Activated naive CD4-positive, alpha-beta T cell treated with anti-CD3 and anti-CD28 coated beads, Interleukin-2, amount 50 U/mL, for 24 hours (primary cell): ENCODE measurements at regions not wholly inside any gene's neighbourhood (a gene's known extent, or its start where the extent isn't known, plus 50 kb on each side); places are given as distances from the start of the nearest gene placed in this dataset.

ENCODE experiments used
- H3K27ac Mint-ChIP-seq: one replicate; pipeline ENCODE4 v1.8.0; 2021; ENCODE audit warnings: mild to moderate bottlenecking, mixed read lengths
- H3K27me3 Mint-ChIP-seq: one replicate; pipeline ENCODE4 v1.8.0; 2021; ENCODE audit warnings: mixed read lengths
- H3K36me3 Mint-ChIP-seq: one replicate; pipeline ENCODE4 v1.8.0; 2021; ENCODE audit warnings: mixed read lengths
- H3K4me1 Mint-ChIP-seq: one replicate; pipeline ENCODE4 v1.8.0; 2021; ENCODE audit warnings: mixed read lengths
- H3K4me3 Mint-ChIP-seq: one replicate; pipeline ENCODE4 v1.8.0; 2021; ENCODE audit warnings: mild to moderate bottlenecking, mixed read lengths
- H3K9me3 Mint-ChIP-seq: one replicate; pipeline ENCODE4 v1.8.0; 2021; ENCODE audit warnings: mixed read lengths

GRCh38 chrX:88425739-88426138 is 321.3 kb upstream of the CPXCR1 start:
- Mint-ChIP-seq H3K27me3 (no peaks in the 10 kb centered on the region), H3K36me3 (no peaks in the 10 kb centered on the region), H3K9me3 (no peaks in the 10 kb centered on the region), H3K27ac (no peak overlapping the region), H3K4me3 (no peak overlapping the region), H3K4me1 (no peaks in the 10 kb centered on the region)

DNA sequence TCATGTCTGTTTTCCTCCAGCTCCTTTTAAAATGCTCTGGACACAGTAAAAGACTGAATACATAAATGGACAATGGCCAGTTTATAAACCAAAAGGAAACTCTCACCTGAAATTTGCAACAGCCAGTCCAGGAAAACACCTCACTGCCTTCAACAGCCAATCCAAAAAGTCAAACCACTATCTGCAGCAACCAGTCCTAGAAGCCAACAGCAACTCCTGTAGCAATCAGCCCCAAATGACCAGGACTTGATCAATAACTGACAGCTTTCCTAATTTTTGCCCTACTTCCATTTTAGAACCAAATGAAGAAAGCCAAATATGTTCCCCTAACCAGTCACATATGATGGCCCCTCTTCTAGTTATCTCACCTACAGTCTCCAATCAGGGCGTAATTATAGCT is 309.5 kb upstream of the CPXCR1 start:
- Mint-ChIP-seq H3K4me1 (no peaks in the 10 kb centered on the region), H3K4me3 (no peak overlapping the region), H3K27ac (no peak overlapping the region), H3K27me3 (no peaks in the 10 kb centered on the region), H3K36me3 (no peaks in the 10 kb centered on the region), H3K9me3 (no peaks in the 10 kb centered on the region)

DNA sequence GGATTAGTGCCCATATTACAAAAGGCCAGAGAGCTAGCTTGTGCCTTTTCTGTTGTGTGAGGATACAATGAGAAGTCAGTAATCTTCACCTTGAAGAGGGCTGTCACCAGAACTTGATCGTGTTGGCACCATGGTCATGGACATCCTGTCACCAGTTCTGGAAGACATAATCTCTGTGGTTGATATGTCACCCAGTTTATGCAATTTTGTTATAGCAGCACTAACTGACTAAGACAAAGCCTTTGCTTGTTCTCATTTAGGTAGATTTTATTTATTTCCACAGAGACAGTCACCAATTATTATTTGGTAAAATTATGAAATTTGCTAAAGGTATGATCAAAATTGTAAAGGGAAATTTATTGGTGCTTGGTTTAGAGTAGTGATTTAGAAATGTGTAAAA is 308.8 kb upstream of the CPXCR1 start:
- no peak overlapping the region for H3K27ac Mint-ChIP-seq
- no peaks in the 10 kb centered on the region for H3K9me3 Mint-ChIP-seq
- no peaks in the 10 kb centered on the region for H3K4me1 Mint-ChIP-seq
- no peaks in the 10 kb centered on the region for H3K36me3 Mint-ChIP-seq
- H3K4me3 Mint-ChIP-seq: no peak overlapping the region
- H3K27me3 Mint-ChIP-seq: no peaks in the 10 kb centered on the region

GRCh38 chrX:88439935-88440334 is 307.1 kb upstream of the CPXCR1 start:
- Mint-ChIP-seq H3K9me3 (no peaks in the 10 kb centered on the region), H3K27me3 (no peaks in the 10 kb centered on the region), H3K36me3 (no peaks in the 10 kb centered on the region), H3K27ac (no peak overlapping the region), H3K4me1 (no peaks in the 10 kb centered on the region), H3K4me3 (no peak overlapping the region)
